Adrenal gland (tissue), 9 donors: ENCODE measurements at regions not wholly inside any gene's neighbourhood (a gene's known extent, or its start where the extent isn't known, plus 50 kb on each side); places are given as distances from the start of the nearest gene placed in this dataset.
"Not testable (repeated sequence)": the region's sequence is repeated elsewhere in the genome, so short reads cannot be mapped to it uniquely, and the experiment has no call there.

Source experiments
- DNase-seq, 7 donors: peaks; one replicate each; pipeline ENCODE4 v3.0.0-alpha.2; 2019 to 2020
- H3K27ac ChIP-seq, 5 donors: fragments of 200-600 bp; sonication (generic) in 4 of 5; 1 replicate in 3 of 5; 2 replicates in 2 of 5; pipeline versions ENCODE4 v1.5.1 to v1.8.0; 2016 to 2020; ENCODE audit warnings: mild to moderate bottlenecking in 1 of 5
- H3K27me3 ChIP-seq: fragments of 200-600 bp; 2 replicates; pipeline ENCODE4 v1.8.0; 2021
- H3K36me3 ChIP-seq, 2 donors: fragments of 200-600 bp; replicated peaks in 1 of 2; 1 replicate in 1 of 2; 2 replicates in 1 of 2; pipeline versions ENCODE4 v1.5.1 to v1.8.0; 2018 to 2022
- H3K4me1 ChIP-seq, 2 donors: fragments of 200-600 bp; replicated peaks in 1 of 2; 1 replicate in 1 of 2; 2 replicates in 1 of 2; pipeline versions ENCODE4 v1.5.1 to v1.8.0; 2018 to 2021
- H3K4me3 ChIP-seq, 4 donors: fragments of 200-600 bp; sonication (generic) in 3 of 4; one replicate each; pipeline ENCODE4 v1.5.1; 2016 to 2018
- H3K9me3 ChIP-seq, 3 donors: fragments of 200-600 bp; sonication (generic) in 1 of 3; replicated peaks in 1 of 3; 1 replicate in 2 of 3; 2 replicates in 1 of 3; pipeline versions ENCODE4 v1.5.1 to v1.8.0; 2016 to 2021
- CTCF ChIP-seq, 6 experiments: fragments of 450-650 bp in 4 of 6; fragments of 200-600 bp in 2 of 6; sonication (generic) in 1 of 6; IDR thresholded peaks; 1 replicate in 5 of 6; 2 replicates in 1 of 6; pipeline versions ENCODE4 v1.5.1 to v1.8.0; 2016 to 2021; ENCODE audit warnings: antibody characterized with exemption in 6 of 6, mild to moderate bottlenecking in 2 of 6, moderate library complexity in 1 of 6
- POLR2A ChIP-seq, 2 donors: fragments of 450-650 bp; IDR thresholded peaks; one replicate each; pipeline ENCODE4 v1.6.1; 2017; ENCODE audit warnings: antibody characterized with exemption in 2 of 2, mild to moderate bottlenecking in 2 of 2, moderate library complexity in 1 of 2
- WGBS, 4 donors: extraction: QIAGEN DNeasy Blood & Tissue Kit in 2 of 4; methylation state at CpG; one replicate each; pipeline versions ENCODE4 v1.1.5 to v1.1.7; 2013 to 2017; 5-methylcytosine and 5-hydroxymethylcytosine counted together
- intact Hi-C, 2 donors: fragments of 100-400 bp; cut with DNase I; formaldehyde crosslinking; loops; one replicate each; pipeline versions ENCODE4 v1.14.1 to v1.15.0; 2022 to 2023
- donor health status: healthy with polysubstance abuse.
- donor health status: Bipolar disorder and iron deficiency.
- donor health status: DM: yes; HTN: yes; CAD: no.
- donor health status: DM: no; HTN: no; CAD: no.
- donor health status: DM: no; HTN: no; CAD: no.

GRCh38 chr12:3428631-3429030 is 62.4 kb upstream of the PRMT8 start:
- Histone ChIP-seq H3K27ac (no peak overlapping the region), H3K27me3 (no peaks in the 10 kb centered on the region), H3K9me3 (no peaks in the 10 kb centered on the region), H3K4me3 (no peak overlapping the region), H3K36me3 (no peaks in the 10 kb centered on the region), H3K4me1 (no peaks in the 10 kb centered on the region)
- 86 to 89% (median 87%) methylated on average over 2 of the region's 2 CpGs for WGBS, 4 donors
- TF ChIP-seq POLR2A (IDR thresholded peaks at IDR 0.05) (no peak), CTCF (IDR thresholded peaks at IDR 0.05) (no peak)
- DNase-seq: no peak
- intact Hi-C loops: no loop called here

- H3K4me3 ChIP-seq, intact Hi-C loops, H3K9me3 ChIP-seq, H3K4me1 ChIP-seq, DNase-seq, H3K27me3 ChIP-seq, H3K27ac ChIP-seq, H3K36me3 ChIP-seq: not testable (repeated sequence)
- 95 to 100% (median 100%) methylated on average over 4 to 5 of the region's 5 CpGs for WGBS, 4 donors
Measured at GRCh38 chr12:3429523-3429922, 61.5 kb upstream of the PRMT8 start.

- TF ChIP-seq POLR2A (IDR thresholded peaks at IDR 0.05) (no peak), CTCF (IDR thresholded peaks at IDR 0.05) (no peak)
Measured at GRCh38 chr12:3431686-3432085, 59.3 kb upstream of the PRMT8 start.

GRCh38 chr12:3432176-3432742 is 58.7 kb upstream of the PRMT8 start:
- no peak for DNase-seq
- TF ChIP-seq POLR2A (IDR thresholded peaks at IDR 0.05) (no peak), CTCF (IDR thresholded peaks at IDR 0.05) (no peak)
- Histone ChIP-seq H3K9me3 (no peaks in the 10 kb centered on the region), H3K36me3 (no peaks in the 10 kb centered on the region), H3K27me3 (no peaks in the 10 kb centered on the region), H3K4me1 (no peaks in the 10 kb centered on the region), H3K4me3 (no peak overlapping the region), H3K27ac (no peak overlapping the region)
- WGBS, 4 donors: 65 to 74% (median 71%) methylated on average over 7 of the region's 7 CpGs
- intact Hi-C loops: no loop called here

More at GRCh38 chr12:3431686-3432085, 59.3 kb upstream of the PRMT8 start:
- intact Hi-C loops: no loop called here
- Histone ChIP-seq H3K27ac (no peak overlapping the region), H3K36me3 (no peaks in the 10 kb centered on the region), H3K4me1 (no peaks in the 10 kb centered on the region), H3K9me3 (no peaks in the 10 kb centered on the region), H3K27me3 (no peaks in the 10 kb centered on the region), H3K4me3 (no peak overlapping the region)
- DNase-seq: no peak
- WGBS, 4 donors: 86 to 100% (median 95%) methylated on average over 4 of the region's 4 CpGs

GRCh38 chr12:3432868-3433267 is 58.1 kb upstream of the PRMT8 start:
- no peak for DNase-seq
- no peaks in the 10 kb centered on the region for H3K9me3 ChIP-seq
- 51 to 57% (median 55%) methylated on average over 4 of the region's 4 CpGs for WGBS, 4 donors

More at GRCh38 chr12:3432868-3433267, 58.1 kb upstream of the PRMT8 start:
- no peak for TF ChIP-seq POLR2A (IDR thresholded peaks at IDR 0.05)
- no peak for TF ChIP-seq CTCF (IDR thresholded peaks at IDR 0.05)
- no peak overlapping the region for H3K27ac ChIP-seq
- intact Hi-C loops: no loop called here
- no peaks in the 10 kb centered on the region for H3K4me1 ChIP-seq
- H3K4me3 ChIP-seq: no peak overlapping the region
- H3K36me3 ChIP-seq: no peaks in the 10 kb centered on the region
- no peaks in the 10 kb centered on the region for H3K27me3 ChIP-seq
